Peyer's patch (tissue), 4 donors: ENCODE measurements at regions not wholly inside any gene's neighbourhood (a gene's known extent, or its start where the extent isn't known, plus 50 kb on each side); places are given as distances from the start of the nearest gene placed in this dataset.
A peak's percentile ranks its signal among the peaks of the same experiment; 100 is the strongest.

Experiments
- DNase-seq, 3 donors: peaks; one replicate each; pipeline ENCODE4 v3.0.0-alpha.2; 2017 to 2019
- H3K27ac ChIP-seq, 4 donors: fragments of 200-600 bp; sonication (generic); one replicate each; pipeline ENCODE4 v1.5.1; 2016 to 2019
- H3K27me3 ChIP-seq, 2 donors: fragments of 200-600 bp; sonication (generic); one replicate each; pipeline ENCODE4 v1.5.1; 2019
- H3K36me3 ChIP-seq, 3 donors: fragments of 200-600 bp; sonication (generic); one replicate each; pipeline ENCODE4 v1.5.1; 2016 to 2019
- H3K4me1 ChIP-seq, 4 donors: fragments of 200-600 bp; sonication (generic); one replicate each; pipeline ENCODE4 v1.5.1; 2016 to 2019
- H3K4me3 ChIP-seq, 4 donors: fragments of 200-600 bp; sonication (generic); 1 replicate in 3 of 4; 2 replicates in 1 of 4; pipeline ENCODE4 v1.5.1; 2016 to 2019; ENCODE audit warnings: mild to moderate bottlenecking in 1 of 4
- H3K9me3 ChIP-seq, 4 donors: fragments of 200-600 bp; sonication (generic); one replicate each; pipeline ENCODE4 v1.5.1; 2016 to 2019; ENCODE audit warnings: mild to moderate bottlenecking in 1 of 4
- POLR2A ChIP-seq, 2 donors: fragments of 450-650 bp; IDR thresholded peaks; one replicate each; pipeline ENCODE4 v1.5.1; 2017; ENCODE audit warnings: antibody characterized with exemption in 2 of 2, mild to moderate bottlenecking in 2 of 2, moderate library complexity in 2 of 2
- TF ChIP-seq, protein P1 (sequence below), 6 experiments: fragments of 450-650 bp in 4 of 6; fragments of 200-600 bp in 2 of 6; sonication (generic) in 1 of 6; IDR thresholded peaks; one replicate each; pipeline ENCODE4 v1.5.1; 2017 to 2019; ENCODE audit warnings: antibody characterized with exemption in 6 of 6, mild to moderate bottlenecking in 3 of 6, moderate library complexity in 1 of 6

DNA sequence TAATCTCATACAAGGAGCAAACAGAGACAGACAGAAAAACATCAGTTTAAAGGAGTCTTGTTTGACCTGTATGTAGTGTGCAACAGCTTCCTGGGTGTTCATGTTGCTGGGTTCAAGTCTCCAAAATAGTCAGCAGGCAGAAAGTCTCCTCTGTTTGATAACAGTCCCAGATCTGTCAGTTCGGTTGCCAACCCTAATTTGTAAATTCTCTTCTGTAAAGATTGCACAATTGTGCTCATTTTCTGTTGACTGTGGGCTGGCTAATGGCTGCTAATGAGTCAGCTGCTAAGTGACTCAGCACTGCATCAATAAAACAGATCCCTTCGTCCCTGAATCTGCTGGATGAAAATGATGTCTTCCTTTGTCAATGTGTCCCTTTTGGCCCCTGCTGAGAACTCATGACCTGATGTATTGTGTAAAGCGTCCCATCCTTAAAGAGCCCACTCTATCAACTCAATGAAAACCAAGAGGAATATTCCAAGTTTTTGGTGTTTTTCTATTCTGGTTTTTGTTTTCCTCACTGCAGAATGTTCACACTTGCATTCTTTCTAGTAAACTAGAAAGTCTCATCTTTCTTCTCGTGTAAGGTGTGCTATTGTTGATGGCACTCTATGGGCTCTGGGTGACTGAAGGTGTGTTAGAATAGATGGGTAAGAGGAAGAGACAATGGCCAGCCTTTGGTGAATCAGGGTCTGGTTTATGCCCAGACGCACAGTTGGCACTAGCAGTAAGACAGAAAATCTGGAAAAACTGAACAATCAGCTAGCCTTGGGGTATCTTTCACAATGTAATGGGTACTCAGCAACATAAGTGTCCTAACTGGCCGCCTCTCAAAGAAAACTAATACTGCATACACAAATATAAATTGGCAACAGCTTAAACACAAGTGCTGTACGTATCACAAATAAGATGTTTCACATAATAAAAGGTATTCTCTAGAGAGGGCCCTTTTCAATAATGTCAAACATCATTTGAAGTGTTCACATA lies 75.1 kb upstream of the SIPA1L2 start:
- Histone ChIP-seq H3K4me3 (no peak overlapping the region), H3K4me1 (peaks cover 0 to 23% (median 0%) of the 10 kb centered on the region in 4 donors), H3K9me3 (no peaks in the 10 kb centered on the region), H3K36me3 (no peaks in the 10 kb centered on the region), H3K27me3 (no peaks in the 10 kb centered on the region), H3K27ac (peak overlapping the region in 3 of 4 donors; percentile 5 to 62 (median 55))
- no peak for TF ChIP-seq POLR2A (IDR thresholded peaks at IDR 0.05)
- TF ChIP-seq, protein P1, sequence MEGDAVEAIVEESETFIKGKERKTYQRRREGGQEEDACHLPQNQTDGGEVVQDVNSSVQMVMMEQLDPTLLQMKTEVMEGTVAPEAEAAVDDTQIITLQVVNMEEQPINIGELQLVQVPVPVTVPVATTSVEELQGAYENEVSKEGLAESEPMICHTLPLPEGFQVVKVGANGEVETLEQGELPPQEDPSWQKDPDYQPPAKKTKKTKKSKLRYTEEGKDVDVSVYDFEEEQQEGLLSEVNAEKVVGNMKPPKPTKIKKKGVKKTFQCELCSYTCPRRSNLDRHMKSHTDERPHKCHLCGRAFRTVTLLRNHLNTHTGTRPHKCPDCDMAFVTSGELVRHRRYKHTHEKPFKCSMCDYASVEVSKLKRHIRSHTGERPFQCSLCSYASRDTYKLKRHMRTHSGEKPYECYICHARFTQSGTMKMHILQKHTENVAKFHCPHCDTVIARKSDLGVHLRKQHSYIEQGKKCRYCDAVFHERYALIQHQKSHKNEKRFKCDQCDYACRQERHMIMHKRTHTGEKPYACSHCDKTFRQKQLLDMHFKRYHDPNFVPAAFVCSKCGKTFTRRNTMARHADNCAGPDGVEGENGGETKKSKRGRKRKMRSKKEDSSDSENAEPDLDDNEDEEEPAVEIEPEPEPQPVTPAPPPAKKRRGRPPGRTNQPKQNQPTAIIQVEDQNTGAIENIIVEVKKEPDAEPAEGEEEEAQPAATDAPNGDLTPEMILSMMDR (IDR thresholded peaks at IDR 0.05): no peak
- peak in 2 of 3 donors; percentile 27 to 84 for DNase-seq

DNA sequence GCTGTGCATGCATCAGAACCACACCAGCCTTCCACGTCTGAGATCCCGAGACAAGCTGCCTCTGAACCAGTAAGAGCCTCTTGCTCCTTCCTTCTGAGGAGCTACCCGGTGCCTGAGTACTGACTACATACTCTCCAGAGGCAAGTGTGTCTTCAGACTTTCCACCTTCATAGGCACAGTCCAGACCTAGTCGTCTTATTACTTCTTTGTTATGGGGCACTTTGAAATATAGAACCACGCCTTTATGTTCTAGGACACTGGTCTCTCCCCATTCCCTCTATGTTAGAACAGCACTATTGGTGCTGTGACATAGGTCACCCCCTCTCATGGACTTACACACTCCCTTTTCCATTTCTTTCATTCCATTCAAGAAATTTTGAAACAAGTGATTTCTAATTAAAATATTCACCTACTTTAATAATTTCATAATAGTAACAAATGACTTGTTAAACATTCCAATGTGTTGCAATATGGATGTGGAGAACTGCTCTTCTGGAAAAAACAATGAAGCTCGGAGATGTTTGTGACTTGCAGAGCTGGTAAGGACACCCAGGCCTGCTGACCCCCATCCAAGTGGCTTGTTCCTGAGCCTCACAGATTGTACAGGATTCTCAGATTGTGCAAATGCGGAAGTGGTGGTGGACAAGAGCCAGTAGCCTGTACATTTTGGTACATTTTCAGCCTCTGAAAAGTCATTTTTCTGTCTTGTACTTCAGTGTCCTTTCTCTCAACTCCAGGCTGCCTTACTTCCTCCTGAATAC lies 76.1 kb upstream of the SIPA1L2 start:
- no peak for TF ChIP-seq POLR2A (IDR thresholded peaks at IDR 0.05)
- TF ChIP-seq, protein P1 (IDR thresholded peaks at IDR 0.05): no peak
- H3K4me1 ChIP-seq: peaks cover 0 to 23% (median 0%) of the 10 kb centered on the region in 4 donors
- peak overlapping the region in 2 of 4 donors; percentile 5 to 55 for H3K27ac ChIP-seq
- no peak overlapping the region for H3K4me3 ChIP-seq
- H3K9me3 ChIP-seq: no peaks in the 10 kb centered on the region
- no peaks in the 10 kb centered on the region for H3K27me3 ChIP-seq
- H3K36me3 ChIP-seq: no peaks in the 10 kb centered on the region
- peak in 1 of 3 donors; percentile 68 for DNase-seq

DNA sequence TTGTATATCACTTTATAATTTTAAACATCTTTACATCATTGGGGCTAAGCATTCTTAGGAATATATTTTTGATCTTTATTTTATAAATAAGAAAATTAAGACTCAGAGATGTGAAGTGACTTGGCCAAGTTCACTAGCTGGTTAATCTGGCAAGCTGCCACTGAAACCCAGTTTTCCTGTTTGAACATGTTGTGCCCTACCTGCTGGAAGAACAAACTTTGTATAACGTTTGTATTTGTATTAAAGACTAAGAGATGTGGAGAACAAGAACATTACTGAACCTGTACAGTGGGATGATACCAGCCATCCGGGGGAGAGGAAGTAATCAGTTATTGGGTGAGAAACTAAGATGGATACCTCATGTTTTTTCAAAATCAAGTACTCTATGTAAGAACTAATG lies 77.2 kb upstream of the SIPA1L2 start:
- no peak overlapping the region for H3K4me3 ChIP-seq
- no peaks in the 10 kb centered on the region for H3K27me3 ChIP-seq
- H3K27ac ChIP-seq: no peak overlapping the region
- H3K4me1 ChIP-seq: peaks cover 0 to 23% (median 0%) of the 10 kb centered on the region in 4 donors
- TF ChIP-seq, protein P1 (IDR thresholded peaks at IDR 0.05): no peak
- no peak for TF ChIP-seq POLR2A (IDR thresholded peaks at IDR 0.05)
- H3K9me3 ChIP-seq: no peaks in the 10 kb centered on the region
- DNase-seq: no peak
- no peaks in the 10 kb centered on the region for H3K36me3 ChIP-seq

DNA sequence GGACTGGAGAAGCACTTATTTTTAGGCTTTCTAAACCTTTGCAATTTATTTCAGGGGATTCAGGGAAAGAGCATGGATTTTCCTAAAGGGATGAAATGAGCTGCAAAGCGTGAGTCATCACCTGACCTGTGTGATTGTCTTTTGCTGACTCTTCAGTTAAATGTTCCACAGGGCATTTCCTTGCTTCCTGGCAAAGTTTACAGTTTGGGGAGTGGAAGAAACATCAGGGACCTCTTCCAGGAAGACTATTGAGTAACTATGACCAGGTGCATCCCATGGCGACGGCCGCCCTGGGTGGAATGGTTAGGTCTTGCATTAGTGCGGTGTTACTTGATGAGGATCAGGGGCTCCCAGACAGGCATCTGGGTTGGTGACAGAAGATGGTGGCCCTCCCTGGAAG lies 79.5 kb upstream of the SIPA1L2 start:
- no peak for DNase-seq
- H3K4me1 ChIP-seq: peaks cover 0 to 15% (median 0%) of the 10 kb centered on the region in 4 donors
- TF ChIP-seq, protein P1 (IDR thresholded peaks at IDR 0.05): no peak
- TF ChIP-seq POLR2A (IDR thresholded peaks at IDR 0.05): no peak

DNA sequence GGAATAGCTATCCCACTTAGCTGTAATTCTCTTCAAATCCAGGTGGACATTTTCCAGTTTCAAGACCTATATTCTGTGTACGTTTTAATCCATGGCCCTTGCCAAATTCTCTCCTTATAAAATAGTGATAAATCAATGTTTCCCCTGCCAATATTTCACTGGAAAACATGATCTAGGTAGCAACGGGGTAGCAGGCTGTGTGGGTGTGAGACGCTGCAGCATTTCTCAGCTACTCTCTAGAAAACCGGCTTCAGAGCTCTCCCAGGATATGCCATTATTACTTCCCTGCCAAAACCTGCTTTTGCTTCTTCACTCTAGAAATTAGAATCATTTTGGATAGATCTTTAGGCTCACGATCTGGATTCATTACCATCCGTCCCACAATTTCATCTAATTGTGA lies 82.1 kb upstream of the SIPA1L2 start:
- no peak for TF ChIP-seq POLR2A (IDR thresholded peaks at IDR 0.05)
- TF ChIP-seq, protein P1 (IDR thresholded peaks at IDR 0.05): no peak
- H3K27ac ChIP-seq: no peak overlapping the region
- no peaks in the 10 kb centered on the region for H3K9me3 ChIP-seq
- no peaks in the 10 kb centered on the region for H3K27me3 ChIP-seq
- H3K4me3 ChIP-seq: no peak overlapping the region
- no peak for DNase-seq
- H3K36me3 ChIP-seq: no peaks in the 10 kb centered on the region
- no peaks in the 10 kb centered on the region for H3K4me1 ChIP-seq

More for the DNA sequence above, 79.5 kb upstream of the SIPA1L2 start:
- no peak overlapping the region for H3K27ac ChIP-seq
- H3K9me3 ChIP-seq: no peaks in the 10 kb centered on the region
- H3K4me3 ChIP-seq: no peak overlapping the region
- no peaks in the 10 kb centered on the region for H3K36me3 ChIP-seq
- H3K27me3 ChIP-seq: no peaks in the 10 kb centered on the region
